ENCODE measurements at regions not wholly inside any gene's neighbourhood (a gene's known extent, or its start where the extent isn't known, plus 50 kb on each side); places are given as distances from the start of the nearest gene placed in this dataset.
A peak's percentile ranks its signal among the peaks of the same experiment; 100 is the strongest.

DNA sequence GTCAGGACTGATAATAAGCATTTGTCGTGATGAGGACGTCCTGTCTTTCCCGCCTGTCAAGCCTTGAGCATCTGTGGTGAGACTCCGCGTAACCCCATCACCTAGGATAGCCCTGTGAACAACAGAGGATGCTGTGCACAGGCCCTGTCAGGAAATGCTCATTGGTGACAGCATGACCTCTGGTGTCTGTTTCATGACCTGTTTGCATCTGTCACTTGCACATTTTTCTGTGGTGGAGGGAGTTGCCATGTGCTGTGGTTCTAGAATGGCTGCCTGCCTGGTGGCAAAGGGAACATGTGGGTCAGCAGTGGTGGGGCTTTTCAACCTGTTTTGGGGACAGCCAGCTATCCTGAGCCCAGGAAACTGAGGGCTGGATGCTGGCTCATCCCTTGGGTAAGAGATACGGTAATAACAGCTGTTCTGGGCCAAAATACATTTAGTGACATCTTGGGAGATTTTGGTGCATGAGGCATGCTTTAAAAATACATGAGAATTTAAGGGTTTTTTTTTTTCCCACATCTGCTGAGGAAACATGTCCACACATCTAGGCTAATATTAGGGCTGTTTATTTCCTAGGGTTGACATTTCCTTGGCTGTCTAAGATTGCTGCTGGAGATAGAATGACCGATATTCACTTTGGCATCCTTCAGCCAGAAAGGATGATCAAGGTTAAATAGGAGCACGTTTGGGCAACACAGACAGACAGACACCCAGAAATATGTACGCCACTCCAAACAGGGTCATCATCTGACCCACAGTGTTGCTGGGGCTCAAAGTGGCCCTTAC is 52.9 kb downstream of the KCNC4 start (continued):
- TF ChIP-seq, protein P1, sequence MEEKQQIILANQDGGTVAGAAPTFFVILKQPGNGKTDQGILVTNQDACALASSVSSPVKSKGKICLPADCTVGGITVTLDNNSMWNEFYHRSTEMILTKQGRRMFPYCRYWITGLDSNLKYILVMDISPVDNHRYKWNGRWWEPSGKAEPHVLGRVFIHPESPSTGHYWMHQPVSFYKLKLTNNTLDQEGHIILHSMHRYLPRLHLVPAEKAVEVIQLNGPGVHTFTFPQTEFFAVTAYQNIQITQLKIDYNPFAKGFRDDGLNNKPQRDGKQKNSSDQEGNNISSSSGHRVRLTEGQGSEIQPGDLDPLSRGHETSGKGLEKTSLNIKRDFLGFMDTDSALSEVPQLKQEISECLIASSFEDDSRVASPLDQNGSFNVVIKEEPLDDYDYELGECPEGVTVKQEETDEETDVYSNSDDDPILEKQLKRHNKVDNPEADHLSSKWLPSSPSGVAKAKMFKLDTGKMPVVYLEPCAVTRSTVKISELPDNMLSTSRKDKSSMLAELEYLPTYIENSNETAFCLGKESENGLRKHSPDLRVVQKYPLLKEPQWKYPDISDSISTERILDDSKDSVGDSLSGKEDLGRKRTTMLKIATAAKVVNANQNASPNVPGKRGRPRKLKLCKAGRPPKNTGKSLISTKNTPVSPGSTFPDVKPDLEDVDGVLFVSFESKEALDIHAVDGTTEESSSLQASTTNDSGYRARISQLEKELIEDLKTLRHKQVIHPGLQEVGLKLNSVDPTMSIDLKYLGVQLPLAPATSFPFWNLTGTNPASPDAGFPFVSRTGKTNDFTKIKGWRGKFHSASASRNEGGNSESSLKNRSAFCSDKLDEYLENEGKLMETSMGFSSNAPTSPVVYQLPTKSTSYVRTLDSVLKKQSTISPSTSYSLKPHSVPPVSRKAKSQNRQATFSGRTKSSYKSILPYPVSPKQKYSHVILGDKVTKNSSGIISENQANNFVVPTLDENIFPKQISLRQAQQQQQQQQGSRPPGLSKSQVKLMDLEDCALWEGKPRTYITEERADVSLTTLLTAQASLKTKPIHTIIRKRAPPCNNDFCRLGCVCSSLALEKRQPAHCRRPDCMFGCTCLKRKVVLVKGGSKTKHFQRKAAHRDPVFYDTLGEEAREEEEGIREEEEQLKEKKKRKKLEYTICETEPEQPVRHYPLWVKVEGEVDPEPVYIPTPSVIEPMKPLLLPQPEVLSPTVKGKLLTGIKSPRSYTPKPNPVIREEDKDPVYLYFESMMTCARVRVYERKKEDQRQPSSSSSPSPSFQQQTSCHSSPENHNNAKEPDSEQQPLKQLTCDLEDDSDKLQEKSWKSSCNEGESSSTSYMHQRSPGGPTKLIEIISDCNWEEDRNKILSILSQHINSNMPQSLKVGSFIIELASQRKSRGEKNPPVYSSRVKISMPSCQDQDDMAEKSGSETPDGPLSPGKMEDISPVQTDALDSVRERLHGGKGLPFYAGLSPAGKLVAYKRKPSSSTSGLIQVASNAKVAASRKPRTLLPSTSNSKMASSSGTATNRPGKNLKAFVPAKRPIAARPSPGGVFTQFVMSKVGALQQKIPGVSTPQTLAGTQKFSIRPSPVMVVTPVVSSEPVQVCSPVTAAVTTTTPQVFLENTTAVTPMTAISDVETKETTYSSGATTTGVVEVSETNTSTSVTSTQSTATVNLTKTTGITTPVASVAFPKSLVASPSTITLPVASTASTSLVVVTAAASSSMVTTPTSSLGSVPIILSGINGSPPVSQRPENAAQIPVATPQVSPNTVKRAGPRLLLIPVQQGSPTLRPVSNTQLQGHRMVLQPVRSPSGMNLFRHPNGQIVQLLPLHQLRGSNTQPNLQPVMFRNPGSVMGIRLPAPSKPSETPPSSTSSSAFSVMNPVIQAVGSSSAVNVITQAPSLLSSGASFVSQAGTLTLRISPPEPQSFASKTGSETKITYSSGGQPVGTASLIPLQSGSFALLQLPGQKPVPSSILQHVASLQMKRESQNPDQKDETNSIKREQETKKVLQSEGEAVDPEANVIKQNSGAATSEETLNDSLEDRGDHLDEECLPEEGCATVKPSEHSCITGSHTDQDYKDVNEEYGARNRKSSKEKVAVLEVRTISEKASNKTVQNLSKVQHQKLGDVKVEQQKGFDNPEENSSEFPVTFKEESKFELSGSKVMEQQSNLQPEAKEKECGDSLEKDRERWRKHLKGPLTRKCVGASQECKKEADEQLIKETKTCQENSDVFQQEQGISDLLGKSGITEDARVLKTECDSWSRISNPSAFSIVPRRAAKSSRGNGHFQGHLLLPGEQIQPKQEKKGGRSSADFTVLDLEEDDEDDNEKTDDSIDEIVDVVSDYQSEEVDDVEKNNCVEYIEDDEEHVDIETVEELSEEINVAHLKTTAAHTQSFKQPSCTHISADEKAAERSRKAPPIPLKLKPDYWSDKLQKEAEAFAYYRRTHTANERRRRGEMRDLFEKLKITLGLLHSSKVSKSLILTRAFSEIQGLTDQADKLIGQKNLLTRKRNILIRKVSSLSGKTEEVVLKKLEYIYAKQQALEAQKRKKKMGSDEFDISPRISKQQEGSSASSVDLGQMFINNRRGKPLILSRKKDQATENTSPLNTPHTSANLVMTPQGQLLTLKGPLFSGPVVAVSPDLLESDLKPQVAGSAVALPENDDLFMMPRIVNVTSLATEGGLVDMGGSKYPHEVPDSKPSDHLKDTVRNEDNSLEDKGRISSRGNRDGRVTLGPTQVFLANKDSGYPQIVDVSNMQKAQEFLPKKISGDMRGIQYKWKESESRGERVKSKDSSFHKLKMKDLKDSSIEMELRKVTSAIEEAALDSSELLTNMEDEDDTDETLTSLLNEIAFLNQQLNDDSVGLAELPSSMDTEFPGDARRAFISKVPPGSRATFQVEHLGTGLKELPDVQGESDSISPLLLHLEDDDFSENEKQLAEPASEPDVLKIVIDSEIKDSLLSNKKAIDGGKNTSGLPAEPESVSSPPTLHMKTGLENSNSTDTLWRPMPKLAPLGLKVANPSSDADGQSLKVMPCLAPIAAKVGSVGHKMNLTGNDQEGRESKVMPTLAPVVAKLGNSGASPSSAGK (IDR thresholded peaks at IDR 0.05): no peak
- TF ChIP-seq ZNF311 (CRISPR knock-in tag; IDR thresholded peaks at IDR 0.05): no peak
- TF ChIP-seq DMBX1 (CRISPR knock-in tag; IDR thresholded peaks at IDR 0.05; ENCODE audit: borderline replicate concordance): no peak
- TF ChIP-seq CBFA2T3 (IDR thresholded peaks at IDR 0.05): peak; percentile 87
- TF ChIP-seq MEF2A (IDR thresholded peaks at IDR 0.05; ENCODE audit: control insufficient read depth, low read depth, low read length): no peak
- no peak for TF ChIP-seq ETS2 (tag; IDR thresholded peaks at IDR 0.05; ENCODE audit: borderline replicate concordance, poor library complexity, severe bottlenecking)
- no peak for TF ChIP-seq DIDO1 (tag; IDR thresholded peaks at IDR 0.05; ENCODE audit: low read depth)
- 0 out of 4 replicates have a peak, but pooled peaks of 1 of the 2 experiments have one; percentile 9 for TF ChIP-seq RCOR1 (IDR thresholded peaks at IDR 0.05; ENCODE audit: borderline replicate concordance in 1 of 2, low read depth in 2 of 2, low read length in 2 of 2)
- no peak for TF ChIP-seq TRIM28 (IDR thresholded peaks at IDR 0.05)
- no peak for TF ChIP-seq SP2 (IDR thresholded peaks at IDR 0.05; ENCODE audit: extremely low read depth, low read depth, low read length, poor library complexity, severe bottlenecking)
- TF ChIP-seq, protein P2, sequence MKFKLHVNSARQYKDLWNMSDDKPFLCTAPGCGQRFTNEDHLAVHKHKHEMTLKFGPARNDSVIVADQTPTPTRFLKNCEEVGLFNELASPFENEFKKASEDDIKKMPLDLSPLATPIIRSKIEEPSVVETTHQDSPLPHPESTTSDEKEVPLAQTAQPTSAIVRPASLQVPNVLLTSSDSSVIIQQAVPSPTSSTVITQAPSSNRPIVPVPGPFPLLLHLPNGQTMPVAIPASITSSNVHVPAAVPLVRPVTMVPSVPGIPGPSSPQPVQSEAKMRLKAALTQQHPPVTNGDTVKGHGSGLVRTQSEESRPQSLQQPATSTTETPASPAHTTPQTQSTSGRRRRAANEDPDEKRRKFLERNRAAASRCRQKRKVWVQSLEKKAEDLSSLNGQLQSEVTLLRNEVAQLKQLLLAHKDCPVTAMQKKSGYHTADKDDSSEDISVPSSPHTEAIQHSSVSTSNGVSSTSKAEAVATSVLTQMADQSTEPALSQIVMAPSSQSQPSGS (CRISPR knock-in tag; IDR thresholded peaks at IDR 0.05): no peak
- TF ChIP-seq, protein P3, sequence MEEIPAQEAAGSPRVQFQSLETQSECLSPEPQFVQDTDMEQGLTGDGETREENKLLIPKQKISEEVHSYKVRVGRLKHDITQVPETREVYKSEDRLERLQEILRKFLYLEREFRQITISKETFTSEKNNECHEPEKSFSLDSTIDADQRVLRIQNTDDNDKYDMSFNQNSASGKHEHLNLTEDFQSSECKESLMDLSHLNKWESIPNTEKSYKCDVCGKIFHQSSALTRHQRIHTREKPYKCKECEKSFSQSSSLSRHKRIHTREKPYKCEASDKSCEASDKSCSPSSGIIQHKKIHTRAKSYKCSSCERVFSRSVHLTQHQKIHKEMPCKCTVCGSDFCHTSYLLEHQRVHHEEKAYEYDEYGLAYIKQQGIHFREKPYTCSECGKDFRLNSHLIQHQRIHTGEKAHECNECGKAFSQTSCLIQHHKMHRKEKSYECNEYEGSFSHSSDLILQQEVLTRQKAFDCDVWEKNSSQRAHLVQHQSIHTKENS (CRISPR knock-in tag; IDR thresholded peaks at IDR 0.05): no peak
- peak; percentile 52 for TF ChIP-seq NFIC (IDR thresholded peaks at IDR 0.05)
- no peak for TF ChIP-seq SLC30A9 (CRISPR knock-in tag; IDR thresholded peaks at IDR 0.05)

All from K562 (cell line).